ENCODE measurements at regions not wholly inside any gene's neighbourhood (a gene's known extent, or its start where the extent isn't known, plus 50 kb on each side); places are given as distances from the start of the nearest gene placed in this dataset.

- TF ChIP-seq CTCF (IDR thresholded peaks at IDR 0.05) (no peak), POLR2A (IDR thresholded peaks at IDR 0.05) (no peak)
Measured at GRCh38 chr13:67740871-67741535, 510.9 kb upstream of the PCDH9 start.
